ENCODE measurements at regions not wholly inside any gene's neighbourhood (a gene's known extent, or its start where the extent isn't known, plus 50 kb on each side); places are given as distances from the start of the nearest gene placed in this dataset.

DNA sequence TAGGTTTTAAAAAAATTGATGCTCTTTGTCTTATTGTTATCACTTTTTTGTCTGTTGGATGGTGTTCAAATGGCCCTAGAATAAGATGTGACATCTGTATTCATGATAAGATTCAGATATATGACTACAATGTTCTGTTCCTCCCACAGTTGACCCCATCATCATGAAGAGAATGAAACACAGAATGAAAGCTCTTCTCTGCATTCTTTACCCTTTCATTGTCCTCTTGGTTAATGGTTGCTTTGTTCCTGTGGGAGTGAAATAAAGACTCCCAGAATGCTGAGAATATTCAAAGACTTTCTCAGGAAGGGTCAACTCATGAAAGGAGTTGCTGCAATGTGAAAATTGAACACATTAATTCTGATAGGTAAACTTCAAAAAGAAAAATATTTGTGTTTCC, 1015.8 kb downstream of the SORCS3 start (continued):
- no peak for TF ChIP-seq BRCA1 (IDR thresholded peaks at IDR 0.05; ENCODE audit: low read depth, low read length)

DNA sequence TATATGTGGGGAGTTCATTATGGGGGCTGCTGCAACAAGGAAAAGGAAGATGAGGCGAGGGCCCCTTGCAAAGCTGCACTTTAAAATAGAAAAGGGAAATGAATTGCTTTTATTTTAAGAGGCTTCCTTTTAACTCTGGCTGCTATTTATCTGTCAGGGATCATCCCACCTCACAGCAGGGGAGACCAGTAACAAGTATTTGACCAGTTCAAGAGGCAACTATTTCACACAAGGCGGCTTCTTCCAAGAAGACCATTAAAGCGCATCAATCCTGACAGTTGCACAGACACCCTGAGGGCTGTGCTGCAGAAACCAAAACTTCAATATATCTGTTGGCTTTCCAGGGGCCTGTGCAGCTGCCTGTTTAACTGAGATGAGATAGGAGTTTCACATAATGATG, 1009.2 kb downstream of the SORCS3 start:
- H3K23me2 ChIP-seq (ENCODE audit: low read depth, low read length) = no peaks in the 10 kb centered on the region
- no peaks in the 10 kb centered on the region for H3K79me2 ChIP-seq (ENCODE audit: control insufficient read depth in 1 of 2, insufficient read depth in 2 of 2, low read length in 2 of 2)
- no peak for TF ChIP-seq RNF2 (IDR thresholded peaks at IDR 0.05; ENCODE audit: borderline replicate concordance, low read depth, low read length, missing control alignments, poor library complexity, severe bottlenecking)
- H3K14ac ChIP-seq (ENCODE audit: insufficient read length) = no peak overlapping the region
- H3K18ac ChIP-seq (ENCODE audit: extremely low read depth, low read length) = no peak overlapping the region; the same call in 1 of the 2 replicates
- H3K36me3 ChIP-seq (ENCODE audit: control insufficient read depth in 2 of 4, insufficient read depth in 4 of 4, low read length in 3 of 4) = no peaks in the 10 kb centered on the region
- no peak overlapping the region for H2BK12ac ChIP-seq (ENCODE audit: low read depth, low read length)
- no peak overlapping the region for H2BK20ac ChIP-seq (ENCODE audit: low read length)
- H2BK15ac ChIP-seq (ENCODE audit: low read length) = no peak overlapping the region
- no peak overlapping the region for H2BK5ac ChIP-seq (ENCODE audit: low read depth, low read length)
- no peak overlapping the region for H3K4ac ChIP-seq (replicated peaks; ENCODE audit: insufficient read length, low read depth, low read length)
- H3K9me3 ChIP-seq (ENCODE audit: insufficient read depth in 2 of 2, low read depth in 1 of 2, low read length in 1 of 2) = no peaks in the 10 kb centered on the region
- H3K4me3 ChIP-seq (ENCODE audit: extremely low read depth in 1 of 4, insufficient read depth in 2 of 4, low read depth in 3 of 4, low read length in 4 of 4) = no peak overlapping the region
- no peak overlapping the region for H3K4me2 ChIP-seq (ENCODE audit: insufficient read depth in 1 of 2, low read depth in 2 of 2, low read length in 2 of 2)
- no peak overlapping the region for H2AK5ac ChIP-seq (ENCODE audit: low read depth, low read length)
- no peak overlapping the region for H4K8ac ChIP-seq (ENCODE audit: extremely low read depth, insufficient read depth, low read length)
- no peak overlapping the region for H3K23ac ChIP-seq (ENCODE audit: insufficient read length)
- CTCF ChIA-PET (ENCODE audit: partially characterized antibody) = no interaction called here
- no peaks in the 10 kb centered on the region for H4K20me1 ChIP-seq (replicated peaks in 1 of 2; ENCODE audit: control insufficient read depth in 1 of 2, insufficient read depth in 2 of 2, low read length in 2 of 2)
- no peaks in the 10 kb centered on the region for H3K27me3 ChIP-seq (replicated peaks in 1 of 4; ENCODE audit: control insufficient read depth in 3 of 4, extremely low read depth in 1 of 4, insufficient read depth in 3 of 4, low read length in 3 of 4)
- H2BK120ac ChIP-seq (replicated peaks; ENCODE audit: low read depth, low read length) = no peak overlapping the region
- no peaks in the 10 kb centered on the region for H3K79me1 ChIP-seq (ENCODE audit: low read depth, low read length)
- H2AFZ ChIP-seq (ENCODE audit: low read length) = no peak overlapping the region
- H3K9ac ChIP-seq (replicated peaks in 1 of 4; ENCODE audit: extremely low read depth in 1 of 4, low read depth in 3 of 4, low read length in 3 of 4) = no peak overlapping the region
- no peak overlapping the region for H3K27ac ChIP-seq (ENCODE audit: low read depth, low read length)
- H4K91ac ChIP-seq (replicated peaks; ENCODE audit: insufficient read length, low read length) = no peak overlapping the region
- 83% methylated on average over 3 of the region's 3 CpGs; no CpG with 5 or more reads in 1 of the 2 experiments for WGBS, 2 experiments (ENCODE audit: extremely low coverage in 1 of 2, insufficient coverage in 1 of 2, insufficient read length in 1 of 2, insufficient replicate concordance in 2 of 2, low coverage in 1 of 2, low lambda C conversion rate in 2 of 2, missing lambda C conversion rate in 1 of 2)
- H4K5ac ChIP-seq (ENCODE audit: insufficient read length, low read depth, low read length) = no peak overlapping the region
- POLR2A ChIA-PET (ENCODE audit: partially characterized antibody) = no interaction called here
- peaks cover 0 to 12% (median 5%) of the 10 kb centered on the region in 4 experiments; a peak in 4 of 7 replicates for H3K4me1 ChIP-seq (replicated peaks in 1 of 4; ENCODE audit: control insufficient read depth in 3 of 4, insufficient read depth in 4 of 4, low read length in 3 of 4)
- DNase-seq (ENCODE audit: low read depth in 1 of 2, low spot score in 2 of 2) (no peak), FAIRE-seq (no peak)
- no peak overlapping the region for H3K56ac ChIP-seq (replicated peaks; ENCODE audit: insufficient read length, low read depth, low read length)
